CD4-positive, alpha-beta T cell treated with Interleukin-21 for 1 hour (primary cell): ENCODE measurements at regions not wholly inside any gene's neighbourhood (a gene's known extent, or its start where the extent isn't known, plus 50 kb on each side); places are given as distances from the start of the nearest gene placed in this dataset.
A peak's percentile ranks its signal among the peaks of the same experiment; 100 is the strongest.
"Not testable (repeated sequence)": the region's sequence is repeated elsewhere in the genome, so short reads cannot be mapped to it uniquely, and the experiment has no call there.

Experiments used
- DNase-seq: peaks from one replicate; pipeline ENCODE4 v3.0.0-alpha.2; 2020

DNA sequence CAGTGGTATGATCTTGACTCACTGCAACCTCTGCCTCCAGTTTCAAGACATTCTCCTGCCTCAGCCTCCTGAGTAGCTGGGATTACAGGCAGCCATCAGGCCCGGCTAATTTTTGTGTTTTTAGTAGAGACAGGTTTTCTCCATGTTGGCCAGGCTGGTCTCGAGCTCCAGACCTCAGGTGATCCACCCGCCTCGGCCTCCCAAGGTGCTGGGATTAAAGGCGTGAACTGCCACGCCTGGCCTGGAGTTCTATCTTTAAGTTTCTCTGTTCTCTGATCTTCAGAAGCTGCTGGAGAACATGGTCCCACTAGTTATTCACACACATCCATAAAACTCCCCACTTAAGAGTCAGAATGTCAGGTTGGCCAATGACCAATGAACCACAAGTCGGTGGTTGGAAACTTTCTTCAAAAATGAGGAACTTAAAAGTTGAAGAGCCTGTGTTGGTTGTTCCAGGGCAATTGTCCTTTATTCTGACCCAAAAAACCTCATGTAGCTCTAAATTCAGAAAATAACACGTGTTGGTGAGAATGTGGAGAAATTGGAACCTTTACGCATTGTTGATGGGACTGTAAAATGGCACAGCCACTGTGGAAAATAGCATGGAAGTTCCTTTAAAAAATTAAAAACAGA, 55.9 kb upstream of the PIK3CB start:
- DNase-seq: peak; percentile 20

DNA sequence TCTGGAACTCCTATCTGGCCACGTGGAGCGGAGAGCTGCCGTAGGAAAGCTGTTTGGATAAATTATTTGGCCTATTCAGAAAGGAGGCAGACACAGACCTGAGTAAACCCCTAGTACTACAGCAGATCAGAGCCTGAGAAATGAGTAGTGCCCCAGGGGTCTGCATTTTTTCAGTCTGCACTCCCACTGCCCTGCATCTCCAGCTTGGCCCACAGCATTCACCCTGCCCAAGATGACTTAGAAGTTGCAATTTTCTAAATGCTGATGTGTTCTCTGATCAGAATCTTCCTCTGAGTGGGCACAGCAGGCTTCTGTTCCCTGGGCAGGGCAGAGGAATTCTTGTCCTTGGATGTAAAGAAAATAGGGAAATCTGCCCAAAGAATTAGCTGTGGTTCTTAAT, 55.1 kb upstream of the PIK3CB start:
- no peak for DNase-seq

DNA sequence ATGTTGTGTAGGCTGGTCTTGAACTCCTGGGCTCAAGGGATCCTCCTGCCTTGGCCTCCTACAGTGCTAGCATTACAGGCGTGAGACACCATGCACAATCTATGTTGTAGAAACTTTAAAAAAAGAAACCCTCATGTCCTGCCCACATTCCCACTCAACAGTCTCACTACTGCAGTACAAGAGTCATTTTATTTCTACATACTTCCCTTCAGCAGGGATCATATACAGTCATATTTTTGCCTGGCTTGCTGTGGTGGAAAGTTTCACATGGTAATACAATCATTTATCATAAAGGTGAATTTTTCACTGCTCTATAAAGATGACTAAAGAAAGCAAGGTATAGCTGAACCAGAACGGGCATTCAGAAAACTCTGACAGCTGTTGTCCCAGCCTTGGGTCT, 53.8 kb upstream of the PIK3CB start:
- no peak for DNase-seq

DNA sequence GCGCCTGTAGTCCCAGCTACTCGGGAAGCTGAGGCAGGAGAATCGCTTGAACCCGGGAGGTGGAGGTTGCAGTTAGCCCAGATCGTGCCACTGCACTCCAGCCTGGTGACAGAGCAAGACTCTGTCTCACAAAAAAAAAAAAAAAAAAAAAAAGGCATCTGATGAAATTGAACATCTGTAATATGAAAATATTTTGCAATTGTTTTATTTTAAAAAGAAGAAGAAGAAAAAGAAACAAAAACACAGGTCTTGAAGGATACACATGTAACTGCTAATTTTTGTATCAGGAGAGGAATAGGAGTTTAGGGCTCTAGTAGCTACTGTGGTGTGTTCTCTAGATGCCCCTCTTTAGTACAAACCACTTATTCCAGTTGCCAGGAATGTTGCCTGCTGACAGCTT, 51.4 kb upstream of the PIK3CB start:
- not testable (repeated sequence) for DNase-seq
